Fibroblast of lung (primary cell): ENCODE measurements at regions not wholly inside any gene's neighbourhood (a gene's known extent, or its start where the extent isn't known, plus 50 kb on each side); places are given as distances from the start of the nearest gene placed in this dataset.
"Not testable (repeated sequence)": the region's sequence is repeated elsewhere in the genome, so short reads cannot be mapped to it uniquely, and the experiment has no call there.

Experiments
- DNase-seq, 2 donors: peaks; one replicate each; pipeline versions ENCODE4 v3.0.0 to v3.0.0-alpha.2; 2010; ENCODE audit warnings: low read depth in 2 of 2
- H2AFZ ChIP-seq: 2 replicates; pipeline ENCODE4 v1.5.1; 2012; ENCODE audit warnings: low read length, control low read depth, inconsistent platforms
- H3K27ac ChIP-seq: 2 replicates; pipeline ENCODE4 v1.5.1; 2011; ENCODE audit warnings: low read length, control low read depth; ENCODE audit not compliant: insufficient read depth
- H3K27me3 ChIP-seq: 2 replicates; pipeline ENCODE4 v1.5.1; 2011; ENCODE audit warnings: mild to moderate bottlenecking, low read length; ENCODE audit not compliant: control insufficient read depth, insufficient read depth
- H3K36me3 ChIP-seq: 2 replicates; pipeline ENCODE4 v1.5.1; 2011; ENCODE audit warnings: low read length; ENCODE audit not compliant: control insufficient read depth, insufficient read depth
- H3K4me1 ChIP-seq: 2 replicates; pipeline ENCODE4 v1.5.1; 2011; ENCODE audit warnings: low read length; ENCODE audit not compliant: control insufficient read depth, insufficient read depth; ENCODE audit errors: extremely low read depth
- H3K4me2 ChIP-seq: 2 replicates; pipeline ENCODE4 v1.5.1; 2011; ENCODE audit warnings: low read length, control low read depth; ENCODE audit not compliant: insufficient read depth; ENCODE audit errors: extremely low read depth
- H3K4me3 ChIP-seq, 4 experiments: fragments of 200-600 bp in 1 of 4; sonication (generic) in 1 of 4; replicated peaks in 1 of 4; 2 replicates each; pipeline ENCODE4 v1.5.1; 2011 to 2016; ENCODE audit warnings: low read length in 4 of 4, low read depth in 3 of 4, mild to moderate bottlenecking in 3 of 4, control low read depth in 2 of 4, inconsistent platforms in 1 of 4, mixed read lengths in 1 of 4; ENCODE audit not compliant: insufficient read depth in 1 of 4; ENCODE audit errors: control extremely low read depth in 1 of 4
- H3K79me2 ChIP-seq: 2 replicates; pipeline ENCODE4 v1.5.1; 2012; ENCODE audit warnings: mild to moderate bottlenecking, low read length, inconsistent platforms; ENCODE audit not compliant: control insufficient read depth, insufficient read depth
- H3K9ac ChIP-seq: 2 replicates; pipeline ENCODE4 v1.5.1; 2011; ENCODE audit warnings: mild to moderate bottlenecking, low read length, control low read depth; ENCODE audit not compliant: insufficient read depth
- H3K9me3 ChIP-seq: 2 replicates; pipeline ENCODE4 v1.5.1; 2012; ENCODE audit warnings: low read depth, low read length; ENCODE audit not compliant: control insufficient read depth, insufficient read depth
- H4K20me1 ChIP-seq: 2 replicates; pipeline ENCODE4 v1.5.1; 2011; ENCODE audit warnings: low read length; ENCODE audit not compliant: control insufficient read depth, insufficient read depth; ENCODE audit errors: extremely low read depth
- EZH2 ChIP-seq: IDR thresholded peaks from 2 replicates; pipeline ENCODE4 v1.5.1; 2012; ENCODE audit warnings: low read length, control low read depth, mild to moderate bottlenecking; ENCODE audit errors: missing control alignments
- TF ChIP-seq, protein P1 (sequence below), 2 donors: IDR thresholded peaks in 1 of 2; conservative IDR thresholded peaks in 1 of 2; 1 replicate in 1 of 2; 2 replicates in 1 of 2; pipeline ENCODE4 v1.5.1; 2011 to 2012; ENCODE audit warnings: low read length in 2 of 2, control low read depth in 1 of 2, inconsistent platforms in 1 of 2, low read depth in 1 of 2, mild to moderate bottlenecking in 1 of 2

DNA sequence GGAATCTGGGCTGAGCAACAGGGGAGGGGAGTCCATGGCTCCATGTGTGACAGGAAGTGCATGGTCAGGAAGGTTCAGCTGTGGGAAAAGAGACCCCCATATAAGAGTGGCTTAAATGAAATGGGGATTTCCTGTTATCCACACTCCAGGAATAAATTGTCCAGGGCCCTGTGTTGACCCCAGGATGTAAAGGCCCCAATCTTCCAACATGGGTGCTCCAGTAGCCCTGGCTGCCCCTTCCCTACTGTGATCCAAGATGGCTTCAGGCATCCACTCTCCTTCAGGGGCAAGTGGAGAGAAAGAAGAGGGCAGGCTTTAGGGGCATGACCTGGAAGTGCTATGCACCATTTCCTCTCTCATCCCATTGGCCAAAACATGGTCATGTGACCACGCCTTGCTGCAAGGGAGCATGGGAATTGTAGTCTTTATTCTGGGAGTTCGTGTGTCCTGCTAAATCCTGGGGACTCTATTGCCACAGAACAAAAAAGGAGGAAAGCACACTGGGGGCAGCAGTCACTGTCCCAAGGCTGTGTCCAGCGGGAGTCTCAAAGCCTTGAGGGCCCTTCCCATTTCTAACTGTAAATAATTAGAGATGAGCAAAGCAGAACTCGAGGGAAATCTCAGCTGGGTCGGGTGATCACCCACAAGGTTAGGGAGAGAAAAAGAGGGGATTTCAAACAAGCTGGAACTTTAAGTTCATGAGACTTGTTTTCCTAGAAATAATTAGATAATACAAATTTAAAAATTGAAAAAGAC lies 289.2 kb downstream of the ADGRD1 start:
- no peak overlapping the region for H3K27ac ChIP-seq
- H3K4me2 ChIP-seq = no peak overlapping the region
- H3K4me3 ChIP-seq = no peak overlapping the region
- no peak overlapping the region for H2AFZ ChIP-seq
- H3K79me2 ChIP-seq = no peaks in the 10 kb centered on the region
- no peak for DNase-seq
- no peaks in the 10 kb centered on the region for H4K20me1 ChIP-seq
- TF ChIP-seq, protein P1, sequence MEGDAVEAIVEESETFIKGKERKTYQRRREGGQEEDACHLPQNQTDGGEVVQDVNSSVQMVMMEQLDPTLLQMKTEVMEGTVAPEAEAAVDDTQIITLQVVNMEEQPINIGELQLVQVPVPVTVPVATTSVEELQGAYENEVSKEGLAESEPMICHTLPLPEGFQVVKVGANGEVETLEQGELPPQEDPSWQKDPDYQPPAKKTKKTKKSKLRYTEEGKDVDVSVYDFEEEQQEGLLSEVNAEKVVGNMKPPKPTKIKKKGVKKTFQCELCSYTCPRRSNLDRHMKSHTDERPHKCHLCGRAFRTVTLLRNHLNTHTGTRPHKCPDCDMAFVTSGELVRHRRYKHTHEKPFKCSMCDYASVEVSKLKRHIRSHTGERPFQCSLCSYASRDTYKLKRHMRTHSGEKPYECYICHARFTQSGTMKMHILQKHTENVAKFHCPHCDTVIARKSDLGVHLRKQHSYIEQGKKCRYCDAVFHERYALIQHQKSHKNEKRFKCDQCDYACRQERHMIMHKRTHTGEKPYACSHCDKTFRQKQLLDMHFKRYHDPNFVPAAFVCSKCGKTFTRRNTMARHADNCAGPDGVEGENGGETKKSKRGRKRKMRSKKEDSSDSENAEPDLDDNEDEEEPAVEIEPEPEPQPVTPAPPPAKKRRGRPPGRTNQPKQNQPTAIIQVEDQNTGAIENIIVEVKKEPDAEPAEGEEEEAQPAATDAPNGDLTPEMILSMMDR (conservative IDR thresholded peaks at IDR 0.05 in 1 of 2, IDR thresholded peaks at IDR 0.05 in 1 of 2; ENCODE audit: low read depth in 1 of 2, low read length in 2 of 2) = no peak
- no peak for TF ChIP-seq EZH2
- H3K36me3 ChIP-seq = no peaks in the 10 kb centered on the region
- no peaks in the 10 kb centered on the region for H3K27me3 ChIP-seq
- H3K9ac ChIP-seq = no peak overlapping the region
- H3K4me1 ChIP-seq = no peaks in the 10 kb centered on the region
- no peaks in the 10 kb centered on the region for H3K9me3 ChIP-seq

DNA sequence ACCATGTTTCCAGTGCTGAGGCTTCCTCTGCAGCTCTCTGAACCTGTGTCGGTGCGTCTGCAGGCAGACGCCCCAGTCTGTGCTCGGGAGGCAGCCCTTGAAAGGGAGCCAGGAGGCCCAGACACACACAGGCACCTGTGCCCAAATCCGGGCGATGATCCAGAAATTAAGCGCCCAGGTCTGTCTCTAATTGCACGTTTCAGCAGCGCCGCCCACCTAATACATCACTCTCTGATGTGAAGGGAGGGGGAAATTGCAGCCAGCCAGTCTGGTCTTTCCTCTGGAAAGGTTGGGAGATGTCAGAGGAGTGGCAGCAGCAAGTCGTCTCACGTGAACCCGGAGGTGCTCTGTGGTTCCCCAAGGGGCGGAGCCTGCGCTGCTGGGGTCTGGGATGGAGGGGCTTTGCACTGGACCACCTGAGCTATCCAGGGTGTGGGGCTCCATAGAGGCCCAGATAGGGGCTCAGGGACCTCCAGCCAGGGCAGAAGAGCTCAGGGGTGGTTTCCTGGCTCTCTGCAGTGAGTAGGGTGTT lies 290.5 kb downstream of the ADGRD1 start:
- H3K27ac ChIP-seq, H3K79me2 ChIP-seq, H4K20me1 ChIP-seq, H3K4me3 ChIP-seq, H3K9me3 ChIP-seq, H2AFZ ChIP-seq, H3K4me2 ChIP-seq, H3K36me3 ChIP-seq, H3K27me3 ChIP-seq, DNase-seq, H3K4me1 ChIP-seq, H3K9ac ChIP-seq: not testable (repeated sequence)

DNA sequence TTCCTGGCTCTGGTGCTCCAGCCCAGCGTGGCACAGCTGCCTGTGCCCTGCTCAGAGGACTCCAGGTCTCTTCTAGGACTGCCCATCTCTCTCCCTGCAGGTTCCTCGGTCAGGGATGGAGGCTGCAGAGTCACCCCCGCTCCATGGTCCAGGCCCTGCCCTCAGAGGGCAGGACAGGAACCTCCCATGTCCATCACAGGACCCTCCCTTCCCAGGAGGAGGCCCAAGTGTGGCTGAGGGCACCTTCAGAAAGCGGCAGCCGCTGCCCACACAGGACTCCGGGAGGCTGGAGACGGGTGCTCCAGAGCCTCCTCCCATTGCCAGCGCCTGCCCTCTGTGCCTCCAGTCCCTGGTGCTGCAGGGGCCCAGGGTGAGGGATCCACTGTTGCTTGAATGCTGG lies 291.5 kb downstream of the ADGRD1 start:
- H3K9ac ChIP-seq, H2AFZ ChIP-seq, H3K4me3 ChIP-seq, H3K79me2 ChIP-seq, H3K36me3 ChIP-seq, H3K27me3 ChIP-seq, H3K4me1 ChIP-seq, H3K4me2 ChIP-seq, H3K9me3 ChIP-seq, H4K20me1 ChIP-seq, H3K27ac ChIP-seq, DNase-seq: not testable (repeated sequence)

DNA sequence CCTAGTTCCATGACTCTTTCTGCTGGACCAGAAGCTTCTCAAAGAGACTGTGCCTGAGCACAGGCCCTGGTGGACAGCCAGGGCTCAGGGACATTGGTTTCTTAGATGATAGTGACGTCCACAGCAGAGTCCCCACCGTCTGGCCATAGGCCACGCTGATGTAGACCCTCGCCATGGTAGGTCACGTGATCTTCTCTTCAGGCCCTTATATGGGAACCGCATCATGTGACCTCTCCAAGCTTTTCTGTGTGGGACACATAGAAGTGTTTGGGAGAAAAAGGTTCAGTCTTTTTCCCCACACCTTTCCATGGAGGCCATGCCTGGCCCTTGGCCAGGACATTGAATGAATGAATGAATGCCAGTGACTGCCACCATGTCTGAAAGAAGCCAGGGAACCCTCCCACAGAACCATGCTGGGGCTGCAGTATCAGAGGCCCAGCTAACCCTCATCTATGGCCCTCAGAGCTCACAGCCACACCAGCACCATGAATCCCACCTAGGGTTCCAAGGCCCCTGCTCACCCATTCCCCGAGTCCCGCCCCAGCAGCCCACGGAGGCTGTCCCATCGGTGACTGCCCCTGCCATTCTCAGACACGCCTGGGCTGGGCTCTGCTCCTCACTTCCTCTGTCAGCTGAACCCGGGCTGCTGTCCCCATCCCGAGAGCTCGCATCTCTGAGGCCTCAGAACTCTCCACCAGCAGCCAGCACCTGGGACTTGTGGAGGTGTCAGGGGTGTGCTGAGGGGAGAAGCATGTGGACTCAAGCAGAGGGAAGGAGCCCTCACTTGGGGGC lies 292.1 kb downstream of the ADGRD1 start:
- Histone ChIP-seq H3K27me3 (no peaks in the 10 kb centered on the region), H3K36me3 (no peaks in the 10 kb centered on the region), H3K9ac (no peak overlapping the region), H2AFZ (no peak overlapping the region), H3K4me1 (no peaks in the 10 kb centered on the region), H3K27ac (no peak overlapping the region), H3K4me3 (no peak overlapping the region), H4K20me1 (no peaks in the 10 kb centered on the region), H3K4me2 (no peak overlapping the region), H3K79me2 (no peaks in the 10 kb centered on the region), H3K9me3 (no peaks in the 10 kb centered on the region)
- TF ChIP-seq, protein P1 (conservative IDR thresholded peaks at IDR 0.05 in 1 of 2, IDR thresholded peaks at IDR 0.05 in 1 of 2; ENCODE audit: low read depth in 1 of 2, low read length in 2 of 2) = no peak
- no peak for TF ChIP-seq EZH2
- no peak for DNase-seq

DNA sequence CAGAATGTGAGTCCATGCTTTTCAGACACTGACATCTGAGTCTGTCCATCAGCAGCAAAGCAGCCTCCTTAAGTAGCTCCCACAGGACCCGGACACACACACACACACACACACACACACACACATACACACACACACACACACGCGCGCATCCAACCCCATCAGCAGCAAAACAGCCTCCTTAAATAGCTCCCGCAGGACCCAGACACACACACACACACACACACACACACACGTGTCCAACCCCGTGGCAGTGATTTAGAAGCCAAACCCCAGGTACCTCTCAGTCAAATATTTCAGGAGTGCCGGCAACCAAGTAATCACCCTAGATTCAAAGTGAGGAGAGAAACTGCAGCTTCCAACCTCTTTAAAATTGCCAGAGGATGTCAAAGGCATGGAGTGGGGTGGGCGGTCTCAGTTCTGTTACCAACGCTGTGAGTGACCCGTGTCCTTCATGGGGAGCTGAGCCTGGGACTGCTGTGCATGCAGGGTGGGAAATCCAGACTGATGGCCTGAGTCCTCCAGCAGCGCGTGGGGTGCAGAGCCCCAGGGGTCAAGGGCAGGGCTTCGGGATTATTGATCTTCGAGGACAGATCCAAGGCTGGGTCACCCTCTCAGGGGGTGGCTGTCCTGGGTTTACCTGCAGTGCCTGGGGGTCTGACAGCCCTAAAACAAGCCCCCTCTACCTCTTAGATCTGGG lies 293.5 kb downstream of the ADGRD1 start:
- not testable (repeated sequence) for H2AFZ ChIP-seq, H3K79me2 ChIP-seq, H3K4me1 ChIP-seq, H3K27ac ChIP-seq, H3K27me3 ChIP-seq, DNase-seq, H3K9me3 ChIP-seq, H3K36me3 ChIP-seq, H3K9ac ChIP-seq, H3K4me3 ChIP-seq, H4K20me1 ChIP-seq, H3K4me2 ChIP-seq
